ENCODE measurements at regions not wholly inside any gene's neighbourhood (a gene's known extent, or its start where the extent isn't known, plus 50 kb on each side); places are given as distances from the start of the nearest gene placed in this dataset.
"Not testable (repeated sequence)": the region's sequence is repeated elsewhere in the genome, so short reads cannot be mapped to it uniquely, and the experiment has no call there.

DNA sequence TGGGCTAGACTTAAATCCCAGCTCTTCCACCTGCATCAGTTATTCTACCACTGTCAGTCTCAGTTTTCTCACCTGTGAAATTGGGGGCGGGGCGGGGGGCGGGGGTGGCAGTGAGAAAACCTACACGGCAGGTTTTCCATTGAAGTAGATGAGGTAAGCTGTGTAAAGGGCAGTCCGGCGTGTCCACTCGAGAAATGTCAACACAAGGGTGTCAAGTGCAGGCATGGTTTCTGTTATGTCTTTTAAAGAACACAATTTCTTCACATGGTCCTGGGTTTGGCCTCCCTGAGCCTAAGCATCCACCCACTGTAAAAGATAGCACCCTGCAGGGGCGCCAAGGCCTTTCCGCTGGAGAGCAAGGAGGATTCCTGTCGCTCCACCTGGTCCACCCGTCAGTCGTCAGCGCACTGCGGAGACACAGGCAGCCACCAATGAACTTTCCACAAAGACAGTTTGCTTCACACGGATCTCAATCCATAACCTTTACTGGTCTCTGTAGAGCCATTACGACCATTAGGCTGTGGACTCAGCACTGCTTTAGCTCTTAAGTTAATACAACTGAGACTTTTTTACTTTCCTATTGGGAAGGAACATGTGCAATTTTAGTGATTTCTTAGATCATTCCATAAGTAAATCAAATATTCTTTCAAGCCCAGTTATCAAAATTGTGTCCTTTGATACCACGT, 99.5 kb upstream of the FOXB1 start:
- no peak for DNase-seq (ENCODE audit: extremely low read depth in 1 of 2, low read depth in 1 of 2)

DNA sequence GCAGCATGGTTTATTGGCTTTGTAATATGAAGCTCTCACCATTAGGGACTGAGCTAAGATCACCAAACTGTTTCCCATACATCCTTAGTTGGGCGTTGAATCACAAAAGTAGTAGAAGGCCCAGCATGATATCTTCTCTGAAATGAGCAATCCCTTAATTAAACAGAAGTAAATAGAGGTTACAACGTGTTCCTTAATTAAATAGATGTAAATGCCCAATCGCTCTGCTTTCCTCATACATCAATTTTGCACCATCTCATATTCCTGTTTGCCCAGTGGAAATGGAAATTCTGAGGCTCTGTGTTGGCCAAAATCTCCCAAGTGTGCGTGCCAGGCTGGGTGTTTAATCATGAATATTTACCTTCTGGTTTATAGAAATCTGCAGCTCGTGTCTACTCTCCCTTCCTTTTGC, 107.4 kb upstream of the FOXB1 start:
- no peak for DNase-seq (ENCODE audit: extremely low read depth in 1 of 2, low read depth in 1 of 2)

DNA sequence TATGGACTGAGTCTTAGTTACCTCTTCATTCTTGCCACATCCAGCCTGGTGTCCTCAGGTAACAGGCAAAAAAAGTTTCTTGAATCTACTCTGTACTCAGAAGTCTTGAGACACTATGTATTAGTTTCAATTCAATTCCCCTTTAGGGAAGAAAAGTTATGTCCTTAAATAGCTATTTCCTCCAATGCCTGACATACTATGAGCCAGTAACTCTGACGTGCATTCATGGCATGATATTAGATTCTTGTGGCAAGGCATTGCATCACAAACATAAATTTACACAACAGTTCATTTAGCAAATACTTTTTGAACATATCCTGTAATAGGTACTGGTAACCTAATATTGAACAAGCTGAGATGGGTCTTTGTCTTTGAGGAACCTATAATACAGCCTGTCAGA, 109.3 kb upstream of the FOXB1 start:
- DNase-seq (ENCODE audit: extremely low read depth in 1 of 2, low read depth in 1 of 2), result no peak

DNA sequence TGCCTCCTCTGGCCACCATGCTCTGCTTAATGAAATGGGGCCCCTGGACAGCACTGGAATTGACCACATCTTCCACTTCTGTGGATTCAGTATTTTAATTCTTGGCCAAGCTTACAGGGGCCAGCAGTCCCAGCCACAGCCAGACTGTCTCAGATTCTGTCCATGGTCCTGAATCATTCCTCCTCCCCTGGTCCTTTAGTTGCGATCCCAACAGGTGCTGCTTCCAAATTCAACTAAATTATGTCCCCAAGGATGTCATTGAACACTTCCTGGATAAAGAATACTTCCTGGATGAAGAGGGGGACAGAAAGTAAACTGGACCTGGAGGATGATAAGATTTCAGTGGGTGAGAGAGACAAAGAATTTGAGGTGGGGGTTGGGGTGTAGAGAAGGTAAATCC, 111.1 kb upstream of the FOXB1 start:
- no peak for DNase-seq (ENCODE audit: extremely low read depth in 1 of 2, low read depth in 1 of 2)

DNA sequence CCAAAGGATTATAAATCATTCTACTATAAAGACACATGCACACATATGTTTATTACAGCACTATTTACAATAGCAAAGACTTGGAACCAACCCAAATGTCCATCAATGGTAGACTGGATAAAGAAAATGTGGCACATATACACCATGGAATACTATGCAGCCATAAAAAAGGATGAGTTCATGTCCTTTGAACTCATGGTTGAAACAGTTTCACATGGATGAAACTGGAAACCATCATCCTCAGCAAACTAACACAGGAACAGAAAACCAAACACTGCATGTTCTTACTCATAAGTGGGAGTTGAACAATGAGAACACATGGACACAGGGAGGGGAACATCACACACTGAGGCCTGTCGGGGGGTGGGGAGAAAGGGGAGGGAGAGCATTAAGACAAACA, 116.2 kb upstream of the FOXB1 start:
- not testable (repeated sequence) for DNase-seq (ENCODE audit: extremely low read depth in 1 of 2, low read depth in 1 of 2)

DNA sequence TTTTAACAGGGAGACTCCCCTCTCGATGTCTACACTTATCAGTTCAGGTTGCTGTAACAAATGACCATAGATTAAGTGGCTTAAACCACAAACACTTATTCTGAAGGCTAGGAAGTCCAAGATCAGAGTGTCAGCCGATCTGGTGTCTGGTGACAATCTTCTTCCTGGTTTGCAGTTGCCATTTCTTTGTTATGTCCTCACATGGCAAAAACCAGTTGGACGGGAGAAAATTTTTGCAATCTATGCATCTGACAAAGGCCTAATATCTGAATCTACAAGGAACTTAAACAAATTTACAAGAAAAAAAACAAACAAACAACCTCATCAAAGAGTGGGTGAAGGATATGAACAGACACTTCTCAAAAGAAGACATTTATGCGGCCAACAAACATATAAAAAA, 116.9 kb upstream of the FOXB1 start:
- DNase-seq (ENCODE audit: extremely low read depth in 1 of 2, low read depth in 1 of 2), result no peak

DNA sequence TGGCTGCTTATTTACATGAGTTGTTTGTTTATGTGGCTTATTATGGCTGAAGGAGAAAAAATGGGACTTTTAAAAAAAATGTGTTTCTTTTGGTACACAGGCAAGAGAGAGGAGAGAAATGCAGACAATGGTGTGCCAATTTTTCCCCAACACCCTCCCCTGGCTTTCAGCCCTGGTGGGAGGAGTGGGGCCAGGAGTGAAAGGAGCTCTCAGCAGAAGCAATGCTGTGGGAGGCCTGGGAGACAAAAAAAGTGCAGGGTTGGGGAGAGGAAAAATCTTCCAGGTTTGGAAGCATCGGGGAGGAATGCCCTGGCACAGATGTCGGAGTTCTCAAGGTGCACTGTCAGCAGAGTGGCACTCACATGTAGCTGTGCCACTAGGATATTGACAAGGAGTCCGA, 117.7 kb upstream of the FOXB1 start:
- DNase-seq (ENCODE audit: extremely low read depth in 1 of 2, low read depth in 1 of 2), result no peak

DNA sequence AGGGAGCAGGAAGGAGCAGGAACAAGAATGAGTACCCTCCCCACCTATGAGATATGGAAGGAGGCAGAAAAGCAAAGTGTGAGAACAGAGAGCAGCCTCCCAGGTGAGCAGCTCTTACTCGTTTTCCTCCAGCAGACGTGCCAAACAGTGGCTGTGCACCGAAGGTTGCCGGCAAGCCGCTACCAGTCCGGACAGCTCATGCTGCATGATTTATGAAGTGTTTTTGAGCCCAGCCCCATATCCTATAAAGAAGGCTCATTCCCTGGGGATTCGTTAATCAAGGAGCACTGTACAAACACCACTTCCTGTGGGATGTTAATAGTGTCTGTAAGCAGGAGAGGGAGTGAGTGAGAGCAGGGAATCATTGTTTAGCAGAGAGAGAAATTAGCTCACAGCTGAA, 118.3 kb upstream of the FOXB1 start:
- DNase-seq (ENCODE audit: extremely low read depth in 1 of 2, low read depth in 1 of 2), result no peak

DNA sequence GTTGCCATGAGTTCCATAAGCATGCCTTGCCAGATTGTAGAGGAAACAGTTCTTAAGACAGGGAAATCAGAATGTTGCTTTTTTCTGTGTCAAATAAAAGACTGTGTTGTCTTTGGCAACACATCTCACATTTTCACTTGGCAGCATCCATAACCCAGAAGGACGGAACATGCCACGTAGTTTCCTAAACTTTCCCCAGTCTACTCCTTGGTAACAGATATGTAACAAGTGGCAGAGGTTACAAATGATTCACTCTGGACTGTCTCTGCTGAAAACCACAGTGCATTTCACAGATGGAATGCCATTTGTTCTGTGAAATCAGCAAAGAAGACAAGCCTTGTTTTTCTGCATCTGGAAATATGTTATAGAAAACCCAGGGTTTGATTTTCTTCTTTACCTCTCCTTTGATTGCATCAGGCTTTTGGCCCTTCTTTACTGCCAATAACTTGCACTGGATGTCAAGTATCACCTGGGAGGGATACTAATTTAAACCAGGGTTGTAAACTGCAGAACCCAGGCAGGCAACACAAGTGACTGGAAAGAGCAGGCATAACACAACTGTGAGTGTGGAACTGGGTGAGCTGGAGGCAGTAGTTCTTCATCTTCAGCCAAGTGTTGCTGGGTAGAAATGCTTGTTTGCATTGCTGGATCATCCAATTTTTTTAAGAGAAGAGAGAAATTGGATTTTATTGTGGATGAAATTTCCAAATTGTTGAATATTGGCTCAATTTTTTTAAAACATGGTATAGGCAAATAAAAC, 124.4 kb upstream of the FOXB1 start:
- DNase-seq (ENCODE audit: extremely low read depth in 1 of 2, low read depth in 1 of 2), result no peak

DNA sequence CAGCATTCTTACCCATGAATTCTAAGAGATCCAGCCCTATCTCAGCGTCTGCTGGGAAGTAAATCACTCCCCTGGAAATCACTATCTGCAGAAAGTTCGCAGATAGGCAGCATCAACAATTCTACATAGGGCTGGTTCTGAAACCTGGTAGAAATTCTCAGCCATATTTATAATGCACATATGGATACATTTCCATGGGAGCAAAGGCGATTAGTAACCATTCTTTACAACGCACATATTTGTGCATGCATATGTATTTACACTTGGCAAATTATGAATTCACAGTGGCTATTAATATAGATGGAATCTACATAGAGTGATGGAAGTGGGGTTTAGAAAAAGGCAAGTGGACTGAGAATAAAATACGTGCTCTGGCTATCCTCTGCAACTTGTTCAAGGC, 128.0 kb upstream of the FOXB1 start:
- DNase-seq (ENCODE audit: extremely low read depth in 1 of 2, low read depth in 1 of 2), result no peak

DNA sequence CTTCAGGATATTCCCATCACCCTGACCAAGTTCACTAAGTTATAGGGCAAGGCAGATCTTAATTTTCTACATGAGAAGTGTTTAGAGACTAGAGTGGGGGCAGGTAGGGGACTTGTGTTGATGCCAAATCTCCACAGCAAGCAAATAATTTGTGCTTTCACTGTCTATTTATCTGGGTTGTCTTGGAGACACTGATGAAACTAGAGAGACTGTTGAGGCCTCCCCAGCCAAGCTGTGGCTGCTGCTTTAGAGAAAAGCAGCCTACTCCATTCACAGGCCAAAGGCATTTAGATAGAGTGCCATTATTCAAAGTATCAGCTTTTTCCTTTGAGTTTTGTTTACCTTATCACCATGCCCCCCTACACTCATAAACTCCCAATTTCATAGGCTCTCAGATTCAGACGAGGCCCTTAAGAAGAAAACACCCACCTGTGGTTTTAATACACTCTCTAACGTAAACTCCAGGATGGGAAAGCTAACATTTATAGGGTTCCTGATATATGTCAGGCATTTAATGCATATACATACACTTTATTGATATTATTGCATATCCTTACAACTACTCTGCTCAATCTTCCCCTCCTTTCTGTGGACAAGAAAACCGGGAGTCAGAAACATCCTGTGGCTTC, 130.4 kb upstream of the FOXB1 start:
- DNase-seq (ENCODE audit: extremely low read depth in 1 of 2, low read depth in 1 of 2), result no peak

DNA sequence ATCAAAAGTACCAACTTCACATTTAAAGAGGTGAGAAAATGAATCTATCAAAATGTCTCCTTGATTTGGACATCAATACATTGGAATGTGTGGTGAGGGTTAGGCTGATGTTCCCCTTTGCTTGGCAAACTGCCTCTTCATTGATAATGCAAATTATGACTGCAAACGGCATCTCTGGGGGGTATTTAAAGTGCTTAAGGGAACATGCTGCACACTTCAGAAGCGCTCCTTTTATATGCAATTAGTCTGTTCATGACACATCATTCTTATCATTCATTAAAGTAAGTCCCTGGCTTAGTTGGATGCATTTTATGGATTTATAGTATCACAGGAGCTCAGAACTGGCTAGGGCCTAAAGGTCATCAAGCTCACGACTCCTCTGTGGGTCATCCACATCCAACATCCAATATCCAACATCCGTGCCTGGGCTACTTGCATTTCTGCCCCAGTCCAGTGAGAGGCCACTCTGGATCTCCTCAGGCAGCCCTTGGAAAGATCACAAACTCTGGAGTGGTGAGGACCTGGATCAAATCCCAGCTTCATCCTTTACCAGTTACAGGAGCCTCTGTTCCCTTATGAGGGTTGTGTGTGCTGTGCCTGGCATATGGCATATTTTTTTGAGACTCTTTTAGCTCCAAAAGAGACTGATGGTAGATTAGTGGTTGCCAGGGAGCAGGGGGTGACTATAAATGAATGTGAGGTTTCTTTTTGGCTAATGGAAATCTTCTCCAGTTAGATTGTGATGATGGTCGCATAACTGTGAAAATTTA, 136.8 kb upstream of the FOXB1 start:
- no peak for DNase-seq (ENCODE audit: extremely low read depth in 1 of 2, low read depth in 1 of 2)

DNA sequence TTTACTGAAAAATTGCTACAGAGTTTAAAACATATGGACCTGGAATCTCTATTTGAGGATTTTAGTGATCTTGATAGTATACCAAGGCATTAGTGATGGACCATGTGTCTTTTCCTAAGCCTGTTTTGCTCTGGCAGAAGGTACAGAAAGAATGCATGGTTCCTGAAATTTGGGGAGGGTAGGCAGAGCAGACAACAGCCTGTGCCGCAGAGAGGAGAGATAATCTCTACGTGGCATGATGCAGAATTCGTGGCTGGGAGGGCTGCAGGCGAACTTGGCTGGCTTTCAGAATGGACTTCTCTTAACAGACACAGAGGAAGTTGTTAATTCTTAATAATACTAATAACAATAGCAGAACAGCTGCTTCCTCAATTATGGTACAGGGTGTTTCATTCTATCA, 137.5 kb upstream of the FOXB1 start:
- no peak for DNase-seq (ENCODE audit: extremely low read depth in 1 of 2, low read depth in 1 of 2)

DNA sequence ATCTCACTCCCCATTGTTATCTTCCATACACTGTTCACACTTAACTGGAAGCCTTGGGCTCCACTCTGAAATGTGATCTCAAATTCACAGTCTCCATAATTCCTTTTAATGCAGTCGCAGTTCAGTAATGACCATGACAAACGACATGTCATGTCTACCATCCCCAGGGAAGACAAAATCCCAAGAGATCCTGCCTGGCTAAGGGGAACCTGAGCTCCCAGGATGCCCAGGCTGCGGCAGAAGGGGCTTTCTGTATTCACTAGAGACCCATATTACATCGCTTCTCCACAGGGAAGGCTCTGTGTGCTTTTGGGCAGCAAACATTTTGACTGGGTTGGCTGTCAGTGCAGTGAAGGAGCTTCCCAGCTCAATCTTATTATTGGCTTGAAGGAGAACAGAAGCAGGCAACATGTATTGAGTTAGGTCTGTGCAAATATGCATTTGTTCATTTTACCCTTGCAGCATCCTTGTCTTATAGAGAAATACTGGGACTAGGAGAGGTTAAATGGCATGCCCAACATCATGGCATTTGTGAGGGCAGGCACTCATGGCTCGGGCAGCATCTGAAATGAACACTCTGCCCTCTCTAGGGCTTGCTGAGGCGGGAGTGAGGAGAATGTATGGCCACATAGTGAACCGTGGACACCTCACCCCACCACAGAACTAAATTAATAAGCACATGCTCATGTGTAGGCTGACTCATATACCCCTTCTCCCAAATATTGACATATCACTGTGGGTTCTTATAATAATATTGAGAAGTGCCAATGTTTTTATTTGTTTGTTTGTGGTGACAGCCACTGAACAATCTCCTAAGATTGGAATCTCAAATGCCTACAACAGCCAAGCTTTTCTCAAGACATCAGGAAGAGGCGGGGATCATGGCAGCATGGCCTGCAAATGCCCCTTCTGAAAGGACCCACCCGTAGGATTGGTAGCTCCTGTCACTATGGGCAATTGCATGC, 141.6 kb upstream of the FOXB1 start:
- DNase-seq (ENCODE audit: extremely low read depth in 1 of 2, low read depth in 1 of 2), result no peak

DNA sequence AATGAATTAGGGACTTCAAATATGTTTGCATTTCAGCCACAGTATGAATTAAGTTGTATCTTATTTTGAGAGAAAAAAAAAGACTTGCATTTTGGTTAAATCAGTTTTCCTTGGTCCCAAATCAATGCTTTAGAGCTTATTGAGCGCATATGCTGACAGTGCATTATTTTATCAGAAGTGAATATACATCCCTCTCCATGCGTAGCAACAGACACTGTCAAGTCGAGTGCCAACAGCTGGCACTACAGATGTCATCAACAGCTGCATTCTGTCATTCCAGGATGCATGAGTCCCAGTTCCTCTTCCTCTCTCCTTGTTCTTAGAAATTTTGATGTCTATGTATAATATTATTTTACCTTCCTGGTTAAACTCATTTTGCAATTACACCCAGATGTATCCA, 156.1 kb upstream of the FOXB1 start:
- DNase-seq (ENCODE audit: extremely low read depth in 1 of 2, low read depth in 1 of 2), result no peak

DNA sequence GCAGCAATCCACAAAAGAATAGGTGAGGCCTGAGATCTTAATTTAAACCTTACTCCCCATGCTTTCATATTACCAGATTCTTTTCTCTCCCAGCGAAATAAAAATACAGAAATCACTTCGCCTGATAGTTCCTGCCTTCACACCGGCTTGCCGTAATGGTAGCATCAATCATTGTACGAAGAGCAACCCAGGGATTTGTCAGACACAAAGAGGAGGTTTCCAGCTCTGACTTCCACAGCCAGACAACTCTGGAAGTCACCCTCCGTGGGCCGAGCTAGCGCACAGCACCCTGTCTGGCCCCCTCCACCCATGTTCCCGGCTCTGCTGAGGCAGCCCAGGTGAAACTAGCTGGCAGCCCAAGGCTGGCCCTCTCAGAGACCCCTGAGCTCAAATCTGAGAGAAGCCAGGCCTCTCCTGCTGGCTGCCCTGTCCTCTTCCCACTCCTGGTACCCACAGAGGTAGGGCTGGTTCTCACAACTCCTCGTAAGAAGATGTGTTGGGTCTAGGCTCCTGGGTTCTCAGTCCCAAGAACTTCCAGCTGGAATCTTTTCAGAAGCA, 156.9 kb upstream of the BNIP2 start:
- no peak for DNase-seq (ENCODE audit: extremely low read depth in 1 of 2, low read depth in 1 of 2)

DNA sequence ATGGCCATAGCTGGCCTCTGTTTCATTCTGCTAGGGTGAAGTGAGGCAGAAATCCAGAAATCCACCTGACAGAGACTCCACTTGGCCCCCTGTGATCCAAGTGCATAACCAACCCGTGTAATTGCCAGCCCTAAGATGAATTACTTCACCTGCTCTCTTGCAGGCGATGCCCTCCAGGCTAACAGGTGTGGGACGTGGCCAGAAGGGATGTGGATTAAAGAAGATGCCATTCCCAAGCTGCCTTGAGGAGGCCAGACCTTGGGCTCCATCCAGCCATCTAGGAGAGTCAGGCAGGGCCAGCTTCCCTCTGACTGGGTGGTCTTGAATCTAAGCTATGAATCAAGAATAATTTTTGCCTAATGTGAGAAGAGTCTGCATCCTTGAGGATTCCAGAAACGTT, 154.5 kb upstream of the BNIP2 start:
- DNase-seq (ENCODE audit: extremely low read depth in 1 of 2, low read depth in 1 of 2), result no peak

DNA sequence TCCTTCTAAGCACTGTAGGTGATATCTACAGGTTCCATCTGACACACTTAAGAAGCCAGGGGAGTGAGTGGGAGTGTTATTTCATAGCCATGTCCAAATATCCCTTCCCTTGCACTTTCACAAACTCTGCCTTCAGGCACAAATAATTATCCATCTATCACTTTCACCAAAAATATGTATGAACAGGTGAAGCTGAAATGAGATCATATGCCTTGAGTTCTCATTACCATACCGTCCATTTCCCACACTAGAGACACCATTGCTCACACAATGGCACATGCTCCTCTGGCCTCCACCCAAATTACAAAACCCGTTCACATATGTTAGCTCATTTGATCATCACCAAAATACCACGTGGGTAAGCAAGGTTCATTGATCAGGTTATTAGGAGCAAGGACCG, 151.9 kb upstream of the BNIP2 start:
- no peak for DNase-seq (ENCODE audit: extremely low read depth in 1 of 2, low read depth in 1 of 2)

DNA sequence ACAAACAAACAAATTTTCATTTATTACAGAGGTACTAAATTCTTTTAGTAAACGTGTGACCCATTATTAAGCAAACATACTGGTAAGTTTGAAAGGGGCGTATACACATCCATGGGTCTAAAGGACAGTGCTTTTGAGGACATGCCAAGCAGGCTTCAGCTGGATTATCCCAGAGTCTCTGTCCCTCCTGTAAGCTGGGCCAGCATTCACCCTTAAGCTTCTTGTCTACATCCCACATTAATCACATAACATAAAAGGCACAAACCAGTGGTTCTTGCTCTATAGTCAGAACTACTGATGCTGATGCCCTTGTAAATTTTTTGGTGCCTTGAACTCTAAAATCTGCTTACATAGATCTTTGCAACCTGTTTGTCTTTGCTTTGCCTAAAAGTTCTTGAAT, 150.8 kb upstream of the BNIP2 start:
- DNase-seq (ENCODE audit: extremely low read depth in 1 of 2, low read depth in 1 of 2), result no peak

DNA sequence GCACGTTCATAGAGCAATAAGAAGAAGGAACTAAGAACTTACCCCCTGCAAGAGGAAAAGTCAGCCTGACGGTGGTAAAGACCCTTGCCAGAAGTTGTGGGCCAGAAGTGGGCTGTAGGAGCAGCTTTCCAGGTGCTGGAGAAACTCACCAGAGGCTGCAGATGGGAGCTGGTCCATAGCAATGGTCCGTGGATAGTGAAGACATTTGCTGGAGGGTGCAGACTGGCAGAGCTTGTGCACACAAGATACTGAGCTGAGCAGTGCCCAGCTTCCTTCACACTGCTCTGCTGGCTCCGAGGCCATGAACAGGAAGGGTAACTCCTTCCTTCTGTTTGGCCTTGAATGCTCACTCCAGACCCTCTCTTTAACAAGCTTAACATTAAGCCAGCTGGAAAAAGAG, 149.8 kb upstream of the BNIP2 start:
- DNase-seq (ENCODE audit: extremely low read depth in 1 of 2, low read depth in 1 of 2), result no peak
